ENCODE measurements at regions not wholly inside any gene's neighbourhood (a gene's known extent, or its start where the extent isn't known, plus 50 kb on each side); places are given as distances from the start of the nearest gene placed in this dataset.
A peak's percentile ranks its signal among the peaks of the same experiment; 100 is the strongest.

GRCh38 chr7:115707258-115708012 is 323.1 kb downstream of the TFEC start:
- no peak for DNase-seq

DNA sequence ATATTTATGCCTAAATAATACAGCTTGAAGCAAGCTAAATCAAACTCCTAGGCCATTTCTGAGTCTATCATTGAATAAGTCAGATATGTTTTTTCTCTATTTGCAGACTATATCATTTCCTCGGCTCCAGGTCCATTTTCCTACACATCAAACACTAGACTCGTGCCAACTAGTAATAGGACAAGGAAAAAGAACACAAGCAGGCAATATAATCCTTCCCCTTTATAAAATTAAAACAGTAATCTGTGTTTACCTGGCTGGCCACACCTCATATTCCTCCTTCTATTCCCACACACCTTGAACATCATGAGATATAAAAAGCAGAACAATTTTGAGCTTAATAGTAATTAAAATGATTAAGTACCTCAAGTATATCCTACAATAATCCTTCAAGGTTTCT is 325.7 kb downstream of the TFEC start:
- no peak for DNase-seq

DNA sequence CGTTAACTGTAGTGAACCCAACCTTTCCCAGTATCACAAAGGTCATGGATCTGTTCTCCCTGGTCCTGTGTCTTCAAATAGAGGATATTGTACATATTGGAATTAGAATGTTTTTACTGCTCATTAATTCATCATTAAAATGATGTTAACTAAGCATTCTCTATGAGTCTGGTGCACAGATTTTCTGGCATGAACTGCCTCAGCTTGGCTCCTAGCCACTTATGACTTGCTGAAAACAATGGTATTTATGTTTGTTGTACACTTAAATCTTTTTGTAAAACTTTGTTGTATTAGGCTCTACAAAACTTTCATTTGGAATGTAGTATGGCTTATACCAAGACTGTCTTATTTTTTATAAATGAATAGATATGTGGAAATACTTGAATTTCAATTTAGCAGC is 329.4 kb downstream of the TFEC start:
- no peak for DNase-seq

DNA sequence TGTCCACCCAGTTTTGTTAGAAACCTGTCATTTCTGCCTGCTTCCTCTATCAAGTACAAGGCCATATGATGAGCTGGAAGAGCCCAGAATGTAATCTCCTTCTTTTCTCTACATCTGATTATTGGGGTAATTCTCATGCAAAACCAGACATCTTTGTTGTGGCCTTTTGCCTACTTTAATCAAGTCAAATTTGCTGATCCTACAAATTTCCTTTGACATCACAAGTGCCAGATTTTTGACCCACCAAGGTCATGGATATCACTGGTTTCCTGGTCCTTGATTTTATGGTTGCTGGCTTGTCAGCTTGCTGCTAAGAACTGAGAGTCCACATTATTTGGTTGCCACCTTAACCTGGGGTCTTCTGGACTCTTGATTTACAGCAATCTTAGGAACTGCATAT is 336.1 kb downstream of the TFEC start:
- DNase-seq: no peak

DNA sequence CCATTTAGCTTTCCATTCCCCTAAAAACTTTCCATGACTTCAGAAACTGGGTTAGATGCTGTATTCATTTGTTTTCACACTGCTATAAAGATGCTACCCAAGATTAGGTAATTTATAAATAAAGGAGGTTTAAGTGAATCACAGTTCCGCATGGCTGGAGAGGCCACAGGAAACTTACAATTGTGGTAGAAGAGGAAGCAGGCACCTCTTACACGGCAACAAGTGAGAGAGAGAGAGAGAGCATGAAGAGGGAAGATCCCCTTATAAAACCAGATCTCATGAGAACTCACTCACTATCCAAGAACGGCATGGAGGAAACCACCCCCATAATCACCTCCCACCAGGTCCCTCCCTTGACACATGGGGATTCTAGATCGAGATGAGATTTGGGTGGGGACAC is 336.8 kb downstream of the TFEC start:
- DNase-seq: no peak

DNA sequence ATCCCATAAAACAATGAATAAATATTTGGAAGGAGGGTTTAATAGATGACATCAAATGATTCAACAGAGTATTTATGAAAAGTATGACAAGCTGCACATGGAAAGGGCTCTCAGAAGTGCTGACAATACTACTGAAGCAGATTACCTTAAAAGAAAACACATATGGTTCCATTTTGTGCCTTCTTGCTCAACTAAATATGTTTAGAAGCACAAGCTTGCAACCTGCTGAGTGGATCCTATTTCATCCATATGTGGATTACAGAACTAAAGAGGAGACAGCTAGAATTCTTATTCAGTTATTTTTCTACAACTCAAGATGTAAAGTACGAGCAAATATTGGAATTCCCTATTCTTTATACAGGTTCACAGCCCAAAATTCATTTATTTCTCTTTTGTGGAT is 340.6 kb downstream of the TFEC start:
- DNase-seq: no peak

GRCh38 chr7:115683093-115683492 is 347.5 kb downstream of the TFEC start:
- no peak for DNase-seq

GRCh38 chr7:115682507-115682906 is 348.1 kb downstream of the TFEC start:
- no peak for DNase-seq

- no peak for DNase-seq
Observed at GRCh38 chr7:115680921-115681320, 349.6 kb downstream of the TFEC start.

GRCh38 chr7:115679976-115680375 is 350.6 kb downstream of the TFEC start:
- peak; percentile 62 for DNase-seq

DNA sequence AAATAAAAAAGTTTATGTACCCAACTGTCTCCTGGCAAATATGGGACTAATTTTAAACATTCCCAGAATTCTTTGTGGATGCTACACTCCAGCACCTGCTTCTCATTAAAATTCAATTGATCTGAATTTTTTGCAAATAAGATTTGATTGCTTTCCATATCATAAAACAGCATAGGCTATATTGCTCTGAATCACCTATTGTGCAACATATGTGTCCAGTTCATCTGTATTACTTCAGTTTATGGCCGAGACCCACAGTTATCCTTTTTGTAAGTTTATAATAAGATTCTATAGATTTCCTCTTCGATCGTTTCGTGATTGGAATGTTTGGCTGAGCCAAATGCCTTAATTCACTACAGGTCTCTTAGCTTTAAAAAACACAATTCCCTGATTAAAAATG is 351.1 kb downstream of the TFEC start:
- no peak for DNase-seq

GRCh38 chr7:115678086-115678982 is 352.2 kb downstream of the TFEC start:
- peak; percentile 35 for DNase-seq

GRCh38 chr7:115676707-115677106 is 353.9 kb downstream of the TFEC start:
- DNase-seq: no peak

DNA sequence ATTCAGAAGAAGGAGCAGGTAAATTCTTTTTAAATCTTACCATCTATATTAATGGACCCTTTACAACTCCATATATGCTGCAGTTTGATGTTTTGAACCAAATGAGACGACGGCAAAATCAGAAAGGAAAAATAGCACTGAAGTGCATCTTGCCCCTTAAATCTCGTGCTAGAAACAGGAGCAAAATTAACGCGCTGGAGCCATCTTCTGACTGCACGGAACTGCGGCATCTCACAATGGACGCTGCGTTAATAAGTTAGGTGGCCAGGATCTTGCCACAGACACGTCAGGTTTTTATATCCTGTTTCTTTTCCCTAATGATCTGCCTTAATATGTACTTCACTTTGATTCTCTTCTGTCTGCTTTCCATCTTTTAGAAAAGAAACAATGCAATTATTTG is 354.5 kb downstream of the TFEC start:
- DNase-seq: peak; percentile 77

- no peak for DNase-seq
Observed at GRCh38 chr7:115674467-115675024, 356.0 kb downstream of the TFEC start.

DNA sequence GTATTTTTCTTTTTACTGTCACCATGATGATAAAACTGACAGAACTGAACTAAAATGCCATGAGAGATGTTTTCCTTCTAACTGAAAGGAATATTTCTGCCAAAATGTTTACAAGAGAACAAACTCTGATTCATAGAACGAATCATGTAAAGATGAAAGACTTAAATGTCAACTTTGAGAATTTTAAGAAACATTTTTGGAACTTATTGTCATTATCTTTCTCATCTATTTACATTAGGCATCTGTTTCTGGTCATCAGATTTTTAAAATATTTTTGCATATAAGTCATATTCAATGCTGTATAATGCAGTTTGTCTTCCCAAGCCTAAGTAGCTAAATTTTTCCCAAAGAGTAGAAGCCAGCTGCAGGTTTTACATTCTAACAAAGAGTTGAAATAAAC is 358.5 kb downstream of the TFEC start:
- peak; percentile 76 for DNase-seq

DNA sequence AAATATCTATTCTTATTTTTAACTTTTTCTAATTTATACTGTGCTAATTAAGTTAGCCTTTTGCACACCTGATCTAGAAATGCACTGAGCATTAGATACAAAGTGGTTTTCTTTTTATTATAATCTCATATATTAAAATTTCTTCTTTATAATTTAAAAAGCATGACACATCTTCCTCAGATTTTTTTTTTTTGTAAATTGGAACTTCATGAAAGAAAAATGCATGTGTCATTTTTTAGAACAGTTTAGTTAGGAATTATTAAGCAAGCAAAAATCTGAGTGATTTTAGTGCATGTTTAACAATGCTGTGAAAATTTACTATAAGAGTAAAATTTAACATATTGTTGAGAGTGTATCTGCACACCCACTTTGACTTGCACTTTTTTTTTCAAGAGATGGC is 367.9 kb downstream of the TFEC start:
- peak; percentile 27 for DNase-seq

DNA sequence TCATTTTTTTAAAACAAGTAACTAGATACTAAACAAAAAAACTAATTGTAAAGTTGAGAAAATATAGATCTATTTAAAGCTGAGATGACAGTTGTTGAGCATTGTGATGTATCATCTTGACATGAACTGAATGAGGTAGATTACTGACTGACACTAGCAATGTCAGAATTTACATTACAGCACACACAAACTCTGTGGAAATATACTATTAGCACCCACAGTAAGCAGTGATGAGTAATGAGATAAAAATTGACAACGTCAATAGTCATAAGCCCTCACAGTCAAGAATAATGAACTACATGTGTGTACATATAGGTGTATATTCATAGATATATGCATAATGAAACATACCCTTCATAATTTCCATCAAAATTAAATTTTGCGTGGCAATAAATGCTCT is 368.4 kb downstream of the TFEC start:
- peak; percentile 75 for DNase-seq

GRCh38 chr7:115658223-115658622 is 372.3 kb downstream of the TFEC start:
- no peak for DNase-seq

GRCh38 chr7:115654384-115655214 is 376.0 kb downstream of the TFEC start:
- peak; percentile 60 for DNase-seq

GRCh38 chr7:115649429-115649828 is 381.1 kb downstream of the TFEC start:
- no peak for DNase-seq

GRCh38 chr7:115647712-115648111 is 382.9 kb downstream of the TFEC start:
- DNase-seq: no peak

DNA sequence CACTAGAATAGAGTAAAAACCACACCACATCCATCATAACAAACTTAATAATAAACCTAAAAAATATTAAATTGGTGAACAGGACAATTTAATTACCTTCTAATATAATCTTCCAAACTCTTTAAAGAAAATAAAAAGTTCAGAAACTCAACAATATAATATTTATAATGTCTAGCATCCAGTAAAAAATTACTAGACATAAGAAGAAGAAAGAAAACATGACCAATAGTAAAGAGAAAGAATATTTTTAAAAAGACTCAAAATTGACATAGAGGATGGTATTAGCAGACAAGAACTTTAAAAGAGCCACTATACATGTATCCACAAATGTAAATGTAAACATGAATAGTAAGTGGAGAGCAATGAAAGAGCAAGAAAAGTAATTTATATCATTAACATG is 388.4 kb downstream of the TFEC start:
- DNase-seq: no peak
